ENCODE measurements at regions not wholly inside any gene's neighbourhood (a gene's known extent, or its start where the extent isn't known, plus 50 kb on each side); places are given as distances from the start of the nearest gene placed in this dataset.
"Not testable (repeated sequence)": the region's sequence is repeated elsewhere in the genome, so short reads cannot be mapped to it uniquely, and the experiment has no call there.

DNA sequence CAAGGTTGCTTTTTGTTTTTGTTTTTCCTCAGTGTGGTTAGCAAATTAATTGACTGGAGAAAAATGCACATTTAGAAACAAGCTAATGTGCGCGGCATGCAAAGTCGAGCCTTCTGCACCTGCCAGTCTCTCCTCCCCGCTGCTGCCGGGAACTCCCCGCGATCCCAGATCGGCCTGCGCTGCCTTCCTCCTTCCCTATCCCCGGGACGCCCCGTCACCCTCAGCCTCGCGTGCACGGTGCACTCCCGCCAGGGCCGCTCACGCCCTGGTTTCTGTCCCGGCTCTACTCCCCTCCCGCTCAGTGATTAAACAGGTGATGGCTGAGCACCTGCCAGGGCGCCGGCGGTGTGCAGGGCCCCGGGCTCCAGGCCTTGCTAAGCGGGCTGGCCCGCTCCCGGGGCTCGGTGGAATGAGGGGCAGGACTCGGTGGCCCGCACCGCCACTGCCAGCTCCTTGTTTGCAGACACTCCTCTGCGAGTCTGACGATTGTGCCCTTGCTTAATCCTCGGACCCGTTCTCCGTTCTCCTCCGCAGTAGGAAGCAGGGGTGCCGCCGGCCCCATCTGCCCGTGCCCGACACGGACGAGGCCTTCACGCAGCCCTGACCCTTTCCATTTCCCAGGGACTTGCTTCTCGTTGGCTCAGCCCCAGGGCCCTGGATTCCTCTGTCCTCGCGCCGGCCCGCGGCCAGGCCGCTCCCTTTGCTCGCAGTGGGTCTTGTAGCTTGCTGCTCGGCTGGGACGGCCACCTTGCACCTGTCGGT is 143.4 kb downstream of the TRIML1 start:
- no peak for DNase-seq (ENCODE audit: low read depth, low spot score)

DNA sequence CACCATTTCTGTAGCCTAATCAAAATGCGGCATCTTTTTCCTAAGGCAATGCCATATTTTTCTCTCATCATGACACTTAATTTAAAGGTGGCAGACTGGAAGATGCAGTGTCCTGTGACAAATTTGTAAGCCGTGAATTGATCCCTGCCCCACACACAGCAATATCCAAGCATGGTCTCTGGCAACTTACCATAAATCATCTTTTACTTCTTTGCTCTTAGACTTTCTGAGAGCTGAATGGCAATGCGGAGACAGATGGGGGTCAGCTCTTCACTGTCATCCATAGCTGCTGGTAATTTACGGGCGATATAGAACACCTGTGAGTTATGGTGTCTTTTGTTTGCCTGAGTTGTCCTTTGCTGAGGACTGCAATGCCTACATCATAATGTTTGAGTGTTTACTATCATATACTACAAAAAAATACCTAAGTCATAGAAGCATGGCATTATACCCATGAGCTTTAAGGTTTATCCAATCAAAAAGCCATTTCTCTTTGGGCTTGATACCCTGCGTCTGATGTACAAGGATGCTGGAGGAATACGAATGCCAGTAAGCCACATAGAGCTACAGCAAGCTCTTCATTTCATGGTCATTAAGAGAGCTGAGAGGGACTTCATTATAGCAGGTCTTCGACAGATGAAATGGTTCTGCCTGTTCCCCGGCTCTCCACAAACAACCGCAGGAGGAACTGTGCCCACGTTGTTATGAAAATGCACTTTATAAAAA is 148.1 kb downstream of the TRIML1 start:
- no peak for DNase-seq (ENCODE audit: low read depth, low spot score)

DNA sequence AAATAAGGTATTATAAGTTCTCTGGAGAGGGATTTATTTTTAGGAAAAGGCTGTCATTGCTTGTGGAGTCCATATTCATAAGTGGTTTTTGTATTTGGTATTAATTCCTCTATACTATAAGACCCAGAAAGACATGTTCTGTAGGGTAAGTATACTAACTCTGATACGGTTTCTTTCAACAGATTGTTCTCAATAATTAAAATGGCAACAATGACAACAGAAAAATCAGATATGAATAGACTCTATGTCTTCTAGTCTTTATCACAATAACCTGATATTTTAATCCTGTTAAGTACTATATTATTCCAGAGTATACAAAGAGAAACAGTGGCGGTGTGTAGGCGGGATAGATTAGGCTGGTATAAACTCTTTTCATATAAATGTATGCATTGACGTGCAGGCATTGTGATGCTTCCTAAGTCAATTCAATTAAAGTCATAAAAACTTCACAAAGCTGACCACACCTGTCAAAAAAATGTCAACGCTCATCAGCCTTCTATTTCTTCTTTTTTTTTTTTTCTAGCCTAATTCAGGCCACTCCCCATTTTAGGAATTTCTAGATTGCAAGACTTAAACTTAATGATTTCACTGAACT is 150.4 kb downstream of the TRIML1 start:
- DNase-seq (ENCODE audit: low read depth, low spot score) = no peak

DNA sequence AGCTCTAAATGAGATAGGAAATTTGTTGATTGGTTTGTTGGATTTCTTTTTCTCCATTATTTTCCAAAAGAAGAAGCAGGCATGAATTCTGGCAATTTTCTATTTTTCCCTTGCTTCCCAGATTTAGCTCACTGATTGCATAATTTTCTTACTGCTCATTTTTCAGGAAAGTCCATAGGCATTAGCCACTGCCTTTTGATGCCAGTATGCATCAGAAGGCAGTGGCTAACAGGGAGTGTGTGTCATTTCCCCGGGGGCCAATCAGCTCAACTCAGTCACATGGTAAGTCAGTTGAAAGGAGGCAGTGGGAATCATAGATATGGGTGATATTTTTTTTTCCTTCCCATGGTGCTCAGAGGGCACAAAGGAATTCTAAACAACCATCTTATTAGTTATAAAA is 156.7 kb downstream of the TRIML1 start:
- no peak for DNase-seq (ENCODE audit: low read depth, low spot score)

DNA sequence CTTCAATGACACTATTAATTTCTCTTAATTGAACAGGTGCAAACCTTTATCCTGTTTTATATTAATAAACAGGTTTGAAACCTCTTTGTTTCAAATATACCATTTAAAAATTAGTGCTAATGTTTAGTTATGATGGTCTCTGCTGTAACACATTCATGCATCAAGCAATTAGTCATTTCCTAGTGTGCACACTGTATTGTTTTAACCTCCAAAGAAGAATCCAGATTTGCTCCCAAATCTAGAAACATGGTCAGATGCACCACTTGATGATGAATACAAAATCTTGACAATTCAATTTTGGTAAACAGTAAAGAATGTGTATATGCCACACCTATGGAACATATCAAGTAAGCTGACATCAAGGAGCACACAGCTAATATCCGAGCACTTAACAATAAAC is 157.1 kb downstream of the TRIML1 start:
- DNase-seq (ENCODE audit: low read depth, low spot score) = no peak

DNA sequence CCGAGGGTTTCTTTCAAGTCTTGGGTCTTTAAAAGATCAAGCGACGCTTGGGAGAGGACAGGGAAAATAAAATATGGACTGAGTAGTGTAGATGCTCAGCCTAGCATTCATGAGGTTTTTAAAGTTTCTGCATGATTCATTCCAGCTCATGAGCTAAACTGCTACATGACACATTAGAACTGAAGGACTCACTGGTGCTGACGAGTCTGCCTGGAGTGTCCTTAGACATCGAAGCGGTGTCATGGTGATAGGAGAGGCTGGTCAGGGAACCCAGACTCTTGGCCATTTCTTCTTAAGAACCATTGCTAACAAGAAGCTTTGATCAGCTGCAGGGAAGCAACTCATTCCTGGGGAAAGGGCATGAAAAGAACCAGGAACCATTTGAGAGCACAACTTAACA is 158.6 kb downstream of the TRIML1 start:
- no peak for DNase-seq (ENCODE audit: low read depth, low spot score)

DNA sequence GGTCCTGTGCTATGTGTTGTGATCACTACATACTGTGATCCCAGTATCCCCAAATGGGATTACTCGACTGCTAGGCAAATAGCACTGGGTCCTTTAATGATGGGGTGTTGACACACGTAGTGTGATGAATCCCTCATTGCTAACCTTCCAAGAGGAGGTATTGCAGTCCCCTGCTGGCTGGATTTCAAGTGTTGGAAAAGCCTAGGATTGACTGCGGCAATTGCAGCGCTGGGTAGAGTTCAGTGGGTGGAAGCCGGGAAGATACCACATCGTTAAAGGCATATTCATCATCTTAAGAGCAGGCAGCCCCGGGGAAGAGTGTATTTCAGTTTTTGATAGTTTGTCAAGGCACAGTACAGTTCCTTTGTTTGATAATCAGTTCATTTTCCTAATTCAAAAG is 159.9 kb downstream of the TRIML1 start:
- DNase-seq (ENCODE audit: low read depth, low spot score) = no peak

DNA sequence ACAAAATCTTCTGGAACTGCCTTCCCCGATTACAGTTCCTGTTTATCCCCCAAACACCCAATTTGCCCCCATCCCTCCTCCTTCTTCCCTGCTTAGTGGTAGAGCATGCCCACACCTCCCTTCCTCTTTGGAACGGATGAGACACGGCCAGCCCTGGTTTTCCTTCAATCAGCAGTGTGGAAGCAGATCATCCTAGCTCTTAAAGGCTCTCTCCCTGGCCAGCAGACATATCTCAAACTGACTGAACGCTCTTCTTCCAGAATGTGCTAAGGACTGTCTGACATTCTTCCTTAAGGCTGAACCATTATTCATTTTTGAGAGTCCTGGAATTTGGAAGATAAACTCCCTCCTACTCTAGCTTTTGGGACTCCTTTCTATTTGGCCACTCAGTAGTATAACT is 161.1 kb downstream of the TRIML1 start:
- DNase-seq (ENCODE audit: low read depth, low spot score) = no peak

DNA sequence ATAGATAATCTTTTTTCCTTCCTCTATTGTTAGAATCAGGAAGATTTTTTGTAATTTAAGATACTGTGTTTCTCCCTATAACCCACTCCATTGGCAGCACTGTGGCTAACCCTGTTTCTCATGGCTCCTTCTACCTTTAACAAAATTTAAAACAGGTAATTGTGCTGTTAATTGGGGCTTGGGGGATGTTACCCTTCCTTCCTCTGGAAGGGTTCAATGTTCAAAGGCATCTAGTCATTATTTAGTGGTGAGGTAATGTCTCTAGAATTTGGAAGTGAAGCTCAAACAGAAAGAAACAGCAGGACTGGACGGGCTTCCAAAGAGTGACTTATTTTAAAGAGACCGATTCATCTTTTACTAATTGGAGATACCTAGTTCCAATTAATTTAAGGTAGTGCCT is 166.4 kb downstream of the TRIML1 start:
- no peak for DNase-seq (ENCODE audit: low read depth, low spot score)

DNA sequence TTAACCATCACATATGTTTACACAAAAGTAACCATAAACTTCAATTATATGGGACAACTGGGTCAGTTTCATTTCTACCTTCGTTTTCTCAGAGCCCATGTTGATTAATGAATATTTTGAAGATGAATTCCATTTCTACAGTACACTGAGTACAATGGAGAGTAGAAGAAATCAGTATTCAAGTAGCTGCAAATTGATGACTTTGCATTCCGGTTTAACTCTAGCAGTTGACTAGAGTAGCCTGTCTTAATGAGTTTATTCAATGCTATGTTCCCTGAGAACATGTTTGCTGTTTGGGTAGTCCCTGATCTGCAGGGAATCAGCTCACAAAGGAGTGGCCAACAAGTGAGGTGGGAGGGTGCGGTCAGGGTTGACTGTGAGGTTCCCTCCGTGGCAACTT is 168.3 kb downstream of the TRIML1 start:
- no peak for DNase-seq (ENCODE audit: low read depth, low spot score)

DNA sequence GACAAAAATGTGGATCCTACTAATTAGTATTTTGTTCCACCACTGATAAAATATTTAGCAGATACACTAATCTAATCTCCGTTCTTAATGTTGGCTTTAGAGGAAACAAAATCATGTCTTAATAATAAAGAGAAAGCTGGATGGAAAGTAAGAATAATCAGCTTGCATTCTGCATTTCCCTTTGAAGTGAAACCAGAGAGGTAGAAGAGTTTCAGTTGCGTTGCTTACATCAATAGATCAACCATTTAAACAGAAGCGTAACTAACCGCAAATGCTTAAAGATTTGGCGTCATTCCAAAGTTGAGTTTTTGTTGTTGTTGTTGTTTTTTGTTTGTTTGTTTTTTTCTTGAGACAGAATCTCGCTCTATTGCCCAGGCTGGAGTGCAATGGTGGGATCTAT is 168.9 kb downstream of the TRIML1 start:
- DNase-seq (ENCODE audit: low read depth, low spot score) = no peak

DNA sequence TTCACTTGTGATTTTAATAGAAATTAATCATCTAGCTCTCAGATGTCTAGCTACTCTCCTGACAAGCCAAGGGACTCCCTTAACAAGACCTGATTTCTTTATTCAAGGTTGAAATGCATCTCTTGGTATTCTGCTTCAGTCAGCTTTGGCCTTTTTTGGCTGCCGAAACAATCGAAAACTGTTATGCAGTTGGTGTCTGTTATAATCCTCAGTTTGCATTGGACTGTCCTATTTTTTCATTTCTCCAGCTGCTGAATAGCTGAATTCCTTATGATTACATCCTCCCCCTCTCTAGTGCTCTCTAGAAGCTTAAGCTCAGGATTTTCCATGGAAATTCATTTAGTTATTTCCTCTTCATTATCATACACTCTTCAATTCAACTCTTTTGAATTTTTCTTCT is 177.2 kb downstream of the TRIML1 start:
- DNase-seq (ENCODE audit: low read depth, low spot score) = no peak

DNA sequence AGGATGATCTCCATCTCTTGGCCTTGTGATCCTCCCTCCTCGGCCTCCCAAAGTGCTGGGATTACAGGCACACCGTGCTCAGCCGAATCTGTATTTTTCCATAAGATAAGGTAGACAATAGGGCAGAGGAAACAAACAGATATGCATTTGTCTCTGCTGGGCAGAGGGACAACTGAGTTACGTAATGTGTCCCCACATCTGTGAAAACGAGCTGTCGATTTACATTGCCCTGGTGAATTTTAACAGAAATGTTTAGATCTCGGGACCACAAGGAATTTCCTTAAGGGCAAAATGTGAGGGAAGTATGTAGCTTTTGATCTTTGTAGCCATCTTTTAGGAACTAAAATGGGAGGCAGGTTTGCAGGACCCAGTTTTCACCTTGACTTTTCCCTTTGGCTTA is 189.7 kb downstream of the TRIML1 start:
- DNase-seq (ENCODE audit: low read depth, low spot score) = no peak

DNA sequence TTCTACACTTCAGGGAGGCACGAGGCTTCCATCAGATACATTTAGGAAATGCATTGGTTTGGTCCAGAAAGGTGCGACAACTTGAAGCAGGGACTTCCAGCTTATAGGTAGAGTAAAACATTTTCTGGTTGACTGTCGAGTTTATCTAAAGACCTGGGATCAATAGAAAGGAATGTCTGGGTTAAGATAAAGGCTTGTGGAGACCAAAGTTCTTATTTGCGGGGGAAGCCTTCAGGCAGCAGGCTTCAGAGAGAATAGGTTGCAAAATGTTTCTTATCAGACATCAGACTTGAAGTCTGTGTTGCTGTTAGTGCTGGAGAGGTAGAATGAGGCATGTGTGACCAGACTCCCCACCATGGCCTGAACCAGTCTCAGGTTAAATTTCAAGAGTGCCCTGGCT is 190.3 kb downstream of the TRIML1 start:
- DNase-seq (ENCODE audit: low read depth, low spot score) = no peak

DNA sequence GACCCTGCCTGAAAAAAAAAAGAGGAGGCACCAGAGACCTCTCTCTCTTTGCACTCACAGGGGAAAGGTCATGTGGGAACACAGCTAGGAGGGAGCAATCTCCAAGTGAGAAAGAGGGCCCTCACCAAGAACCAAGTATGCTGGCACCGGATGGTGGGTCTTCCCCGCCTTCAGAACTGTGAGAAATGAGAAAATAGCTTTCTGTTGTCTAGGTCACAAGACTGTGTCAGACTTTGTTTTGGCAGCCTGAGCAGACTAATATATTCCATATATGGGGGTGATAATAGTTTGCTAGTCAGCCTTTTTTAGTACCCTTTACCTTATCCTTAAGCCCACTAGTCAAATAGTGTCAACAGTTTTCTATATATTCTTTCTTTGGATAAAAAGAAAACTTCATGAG is 193.0 kb downstream of the TRIML1 start:
- no peak for DNase-seq (ENCODE audit: low read depth, low spot score)

DNA sequence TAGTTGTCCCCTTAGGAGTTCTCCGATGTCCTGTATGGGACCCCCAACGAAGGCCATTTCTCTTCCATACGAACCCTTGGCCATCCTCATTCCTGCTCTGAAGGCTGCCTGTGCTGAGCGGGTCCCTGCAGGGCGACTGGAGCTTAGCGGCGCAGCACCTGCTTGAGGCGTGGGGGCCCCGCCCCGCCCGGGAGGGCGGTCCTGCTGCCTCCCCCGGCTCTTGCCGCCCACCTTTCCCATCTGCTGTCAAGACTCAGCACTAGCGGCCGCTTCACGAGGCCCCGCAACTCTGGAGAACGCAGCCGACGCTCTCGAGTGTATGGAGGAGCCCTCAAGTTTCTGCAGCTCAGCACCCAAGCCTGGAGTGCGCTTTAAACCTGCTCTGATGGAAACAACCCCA is 197.7 kb downstream of the TRIML1 start:
- DNase-seq (ENCODE audit: low read depth, low spot score) = no peak

DNA sequence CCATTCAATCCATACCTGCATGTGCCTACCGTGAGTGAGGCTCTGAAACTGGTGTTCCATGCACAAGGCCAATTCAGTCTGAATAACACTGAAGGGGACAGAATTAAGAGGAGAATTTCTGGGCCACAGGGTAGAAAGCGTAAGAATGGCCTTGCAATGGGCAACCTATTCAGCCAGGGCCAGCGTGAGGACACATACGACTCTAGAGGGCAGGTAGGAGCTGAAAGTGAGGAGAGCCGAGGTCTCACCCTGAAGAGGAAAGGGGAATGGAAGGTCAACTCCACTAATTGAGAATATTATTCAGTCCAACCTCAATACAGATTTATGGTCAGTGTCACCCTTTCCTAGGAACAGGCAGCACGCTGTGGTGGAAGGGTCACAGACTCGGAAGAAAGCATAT is 202.2 kb downstream of the TRIML1 start:
- DNase-seq (ENCODE audit: low read depth, low spot score) = no peak

DNA sequence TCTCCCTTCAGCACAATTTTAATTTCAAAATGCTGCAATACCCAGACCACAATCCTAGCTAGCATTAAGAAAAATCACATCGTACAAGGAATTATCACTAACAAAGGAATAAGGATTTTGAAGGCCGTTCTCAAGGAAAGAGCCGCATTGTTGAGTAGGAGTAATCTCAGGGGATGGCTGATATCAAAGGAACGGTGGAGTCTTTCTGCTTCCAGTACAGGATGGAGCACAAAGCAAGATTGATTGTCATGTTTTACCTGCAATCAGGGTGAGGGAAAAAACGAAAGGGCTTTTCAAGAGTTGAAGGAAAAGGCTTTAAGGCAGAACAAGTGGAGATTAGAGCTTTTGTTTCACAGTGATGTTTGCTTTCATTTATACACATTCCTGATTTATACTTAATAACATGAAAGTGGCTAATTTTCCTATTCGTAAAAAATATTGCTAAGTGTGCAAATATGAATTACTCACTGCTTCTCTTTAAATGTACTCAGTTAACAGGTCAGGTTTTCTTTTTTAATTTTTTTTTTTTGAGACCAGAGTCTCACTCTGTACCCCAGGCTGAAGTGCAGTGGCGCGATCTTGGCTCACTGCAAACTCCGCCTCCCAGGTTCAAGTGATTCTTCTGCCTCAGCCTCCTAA is 207.0 kb downstream of the TRIML1 start:
- DNase-seq (ENCODE audit: low read depth, low spot score) = no peak

DNA sequence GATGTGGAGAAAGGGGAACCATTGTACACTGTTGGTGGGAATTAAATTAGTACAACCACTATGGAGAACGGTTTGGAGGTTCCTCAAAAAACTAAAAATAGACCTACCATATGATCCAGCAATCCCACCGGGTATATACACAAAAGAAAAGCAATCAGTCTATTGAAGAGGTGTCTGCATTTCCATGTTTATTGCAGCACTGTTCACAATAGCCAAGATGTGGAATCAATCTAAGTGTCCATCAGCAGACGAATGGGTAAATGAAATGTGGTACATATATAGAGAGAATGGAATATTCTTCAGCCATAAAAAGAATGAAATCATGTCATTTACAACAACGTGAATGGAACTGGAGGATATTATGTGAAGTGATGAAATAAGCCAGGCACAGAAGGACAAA is 208.1 kb downstream of the TRIML1 start:
- no peak for DNase-seq (ENCODE audit: low read depth, low spot score)

DNA sequence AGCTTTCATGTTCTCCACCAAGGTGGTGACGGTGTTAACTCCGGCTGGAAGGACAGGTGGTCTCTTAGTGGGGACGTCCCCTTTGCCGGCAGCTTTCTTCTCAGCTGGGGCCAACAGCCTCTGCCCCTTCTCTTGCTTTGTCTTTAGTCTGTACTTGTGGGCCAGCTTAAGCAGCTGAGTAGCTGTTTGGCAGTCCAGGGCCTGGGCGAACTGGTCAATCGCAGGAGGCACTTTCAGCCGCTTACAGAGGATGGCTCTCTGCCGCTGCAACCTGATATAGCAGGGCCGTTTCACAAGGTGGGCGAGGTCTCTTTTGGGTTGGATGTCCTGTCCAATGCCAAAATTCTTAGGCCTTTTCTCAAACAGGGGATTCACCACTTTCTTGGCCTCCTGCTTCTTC is 210.3 kb downstream of the TRIML1 start:
- not testable (repeated sequence) for DNase-seq (ENCODE audit: low read depth, low spot score)

DNA sequence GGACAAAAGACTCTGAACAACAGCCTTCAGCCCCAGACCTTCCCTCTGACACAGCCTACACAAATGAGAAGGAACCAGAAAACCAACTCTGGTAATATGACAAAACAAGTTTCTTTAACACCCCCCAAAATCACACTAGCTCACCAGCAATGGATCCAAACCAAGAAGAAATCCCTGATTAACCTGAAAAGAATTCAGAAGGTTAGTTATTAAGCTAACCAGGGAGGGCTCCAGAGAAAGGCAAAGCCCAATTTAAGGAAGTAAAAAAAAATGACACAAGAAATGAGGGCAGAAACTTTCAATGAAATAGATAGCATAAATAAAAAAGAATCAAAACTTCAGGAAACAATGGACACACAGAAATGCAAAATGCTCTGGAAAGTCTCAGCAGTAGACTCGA is 224.0 kb downstream of the TRIML1 start:
- no peak for DNase-seq (ENCODE audit: low read depth, low spot score)

DNA sequence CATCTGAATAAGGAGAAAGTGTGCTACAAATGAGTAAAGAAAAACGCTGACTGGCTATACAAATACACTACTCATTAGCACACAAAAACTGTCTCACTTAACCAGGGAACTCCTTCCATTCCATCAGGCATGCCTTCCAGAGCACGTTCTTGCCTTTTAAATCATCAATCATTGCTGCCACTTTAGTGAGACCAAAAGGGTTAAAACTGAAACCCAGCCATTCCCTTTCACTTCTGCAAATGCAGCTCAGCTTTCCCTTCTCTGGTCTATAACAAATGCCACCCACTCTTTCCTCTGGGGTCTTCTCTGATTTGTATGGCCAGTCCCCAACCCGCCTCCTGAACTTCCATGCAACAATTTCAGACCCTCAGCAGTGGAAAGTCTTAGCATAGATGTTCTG is 231.5 kb downstream of the TRIML1 start:
- DNase-seq (ENCODE audit: low read depth, low spot score) = no peak
